SK-N-MC (cell line): ENCODE measurements at regions not wholly inside any gene's neighbourhood (a gene's known extent, or its start where the extent isn't known, plus 50 kb on each side); places are given as distances from the start of the nearest gene placed in this dataset.

ENCODE experiments used
- EZH2 ChIP-seq: fragments of 200-600 bp; sonication (generic); IDR thresholded peaks from one replicate; pipeline ENCODE4 v1.6.1; 2017; ENCODE audit warnings: antibody characterized with exemption
- FOXP2 ChIP-seq: optimal IDR thresholded peaks from 2 replicates; pipeline ENCODE3; 2011; ENCODE audit warnings: mild to moderate bottlenecking, moderate library complexity; ENCODE audit not compliant: insufficient read depth; ENCODE audit errors: extremely low read length, control extremely low read depth
- POLR2AphosphoS5 ChIP-seq: IDR thresholded peaks from 2 replicates; pipeline ENCODE4 v1.6.1; 2012; ENCODE audit warnings: mild to moderate bottlenecking, low read depth, low read length, borderline replicate concordance

GRCh38 chr1:70764747-70765146 is 282.9 kb downstream of the PTGER3 start:
- TF ChIP-seq EZH2: no peak
- TF ChIP-seq POLR2AphosphoS5: no peak
- no peak for TF ChIP-seq FOXP2
